ENCODE measurements at regions not wholly inside any gene's neighbourhood (a gene's known extent, or its start where the extent isn't known, plus 50 kb on each side); places are given as distances from the start of the nearest gene placed in this dataset.

DNA sequence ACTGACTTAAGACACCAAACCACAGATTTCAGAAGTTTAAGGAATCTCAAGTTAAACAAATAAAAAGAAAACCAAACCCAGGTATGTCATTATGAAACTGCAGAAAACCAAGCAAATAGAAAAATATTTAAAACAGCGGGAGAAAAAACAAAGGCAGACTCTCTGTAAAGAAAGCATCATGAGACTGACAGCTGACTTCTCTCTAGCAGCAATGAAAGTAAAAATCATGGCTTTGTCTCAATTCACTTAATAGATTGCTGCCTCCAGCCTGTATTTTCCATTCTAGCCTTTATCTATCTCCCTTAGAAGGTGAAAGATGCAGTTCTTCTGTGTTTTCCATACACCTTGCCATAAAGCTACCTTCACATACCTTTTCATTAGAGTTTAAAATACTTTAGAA, 131.1 kb upstream of the IPO5 start (continued):
- TF ChIP-seq, protein P1, sequence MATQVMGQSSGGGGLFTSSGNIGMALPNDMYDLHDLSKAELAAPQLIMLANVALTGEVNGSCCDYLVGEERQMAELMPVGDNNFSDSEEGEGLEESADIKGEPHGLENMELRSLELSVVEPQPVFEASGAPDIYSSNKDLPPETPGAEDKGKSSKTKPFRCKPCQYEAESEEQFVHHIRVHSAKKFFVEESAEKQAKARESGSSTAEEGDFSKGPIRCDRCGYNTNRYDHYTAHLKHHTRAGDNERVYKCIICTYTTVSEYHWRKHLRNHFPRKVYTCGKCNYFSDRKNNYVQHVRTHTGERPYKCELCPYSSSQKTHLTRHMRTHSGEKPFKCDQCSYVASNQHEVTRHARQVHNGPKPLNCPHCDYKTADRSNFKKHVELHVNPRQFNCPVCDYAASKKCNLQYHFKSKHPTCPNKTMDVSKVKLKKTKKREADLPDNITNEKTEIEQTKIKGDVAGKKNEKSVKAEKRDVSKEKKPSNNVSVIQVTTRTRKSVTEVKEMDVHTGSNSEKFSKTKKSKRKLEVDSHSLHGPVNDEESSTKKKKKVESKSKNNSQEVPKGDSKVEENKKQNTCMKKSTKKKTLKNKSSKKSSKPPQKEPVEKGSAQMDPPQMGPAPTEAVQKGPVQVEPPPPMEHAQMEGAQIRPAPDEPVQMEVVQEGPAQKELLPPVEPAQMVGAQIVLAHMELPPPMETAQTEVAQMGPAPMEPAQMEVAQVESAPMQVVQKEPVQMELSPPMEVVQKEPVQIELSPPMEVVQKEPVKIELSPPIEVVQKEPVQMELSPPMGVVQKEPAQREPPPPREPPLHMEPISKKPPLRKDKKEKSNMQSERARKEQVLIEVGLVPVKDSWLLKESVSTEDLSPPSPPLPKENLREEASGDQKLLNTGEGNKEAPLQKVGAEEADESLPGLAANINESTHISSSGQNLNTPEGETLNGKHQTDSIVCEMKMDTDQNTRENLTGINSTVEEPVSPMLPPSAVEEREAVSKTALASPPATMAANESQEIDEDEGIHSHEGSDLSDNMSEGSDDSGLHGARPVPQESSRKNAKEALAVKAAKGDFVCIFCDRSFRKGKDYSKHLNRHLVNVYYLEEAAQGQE (IDR thresholded peaks at IDR 0.05; ENCODE audit: unreplicated experiment), result no peak

DNA sequence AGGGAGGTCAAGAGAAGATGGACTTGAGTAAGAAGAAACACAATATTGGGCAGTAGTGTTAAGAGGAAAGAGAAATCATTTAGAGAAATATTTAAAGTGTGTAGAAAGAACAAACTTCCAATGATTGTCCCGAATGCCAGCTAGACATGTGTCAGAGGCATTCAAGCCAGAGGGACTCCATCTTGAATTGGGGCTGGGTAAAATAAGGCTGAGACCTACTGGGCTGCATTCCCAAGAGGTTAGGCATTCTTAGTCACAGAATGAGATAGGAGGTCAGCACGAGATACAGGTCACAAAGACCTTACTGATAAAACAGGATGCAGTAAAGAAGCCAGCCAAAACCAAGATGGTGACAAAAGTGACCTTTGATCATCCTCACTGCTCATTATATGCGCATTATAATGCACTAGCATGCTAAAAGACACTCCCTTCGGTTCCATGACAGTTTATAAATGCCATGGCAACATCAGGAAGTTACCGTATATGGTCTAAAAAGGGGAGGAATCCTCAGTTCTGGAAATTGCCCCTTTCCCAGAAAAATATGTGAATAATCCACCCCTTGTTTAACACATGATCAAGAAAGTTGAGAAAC, 127.0 kb upstream of the IPO5 start:
- Histone ChIP-seq H2AFZ (no peak overlapping the region), H3K9me2 (ENCODE audit: insufficient read depth) (peaks cover 9% of the 10 kb centered on the region; the same call in 1 of the 2 replicates), H3K79me2 (replicated peaks; ENCODE audit: insufficient read depth) (no peaks in the 10 kb centered on the region), H3K4me2 (no peak overlapping the region), H3K4me1 (ENCODE audit: insufficient read depth) (no peaks in the 10 kb centered on the region), H3K36me3 (ENCODE audit: insufficient read depth) (no peaks in the 10 kb centered on the region), H4K20me1 (replicated peaks; ENCODE audit: insufficient read depth) (no peaks in the 10 kb centered on the region), H3K27me3 (ENCODE audit: insufficient read depth) (no peaks in the 10 kb centered on the region), H3K27ac (ENCODE audit: low read depth) (no peak overlapping the region), H3K4me3 (no peak overlapping the region), H3F3A (replicated peaks; ENCODE audit: low read depth) (no peaks in the 10 kb centered on the region)
- H3K4me1 Mint-ChIP-seq, result no peaks in the 10 kb centered on the region
- DNase-seq (ENCODE audit: low spot score), result no peak
- no peak for ATAC-seq
- H3K9me3 Mint-ChIP-seq, result no peaks in the 10 kb centered on the region
- no peaks in the 10 kb centered on the region for H3K36me3 Mint-ChIP-seq (ENCODE audit: low read depth)
- no peak overlapping the region for H3K4me3 Mint-ChIP-seq
- H3K27ac Mint-ChIP-seq, result no peak overlapping the region
- H3K27me3 Mint-ChIP-seq (ENCODE audit: insufficient read depth, low read depth, poor library complexity), result no peaks in the 10 kb centered on the region
- TF ChIP-seq EZH2 (IDR thresholded peaks at IDR 0.05; ENCODE audit: low read depth, unreplicated experiment), result no peak
- no peak for TF ChIP-seq NANOG (IDR thresholded peaks at IDR 0.05; ENCODE audit: borderline replicate concordance)
- TF ChIP-seq STAT1 (IDR thresholded peaks at IDR 0.05; ENCODE audit: unreplicated experiment), result no peak
- TF ChIP-seq, protein P2, sequence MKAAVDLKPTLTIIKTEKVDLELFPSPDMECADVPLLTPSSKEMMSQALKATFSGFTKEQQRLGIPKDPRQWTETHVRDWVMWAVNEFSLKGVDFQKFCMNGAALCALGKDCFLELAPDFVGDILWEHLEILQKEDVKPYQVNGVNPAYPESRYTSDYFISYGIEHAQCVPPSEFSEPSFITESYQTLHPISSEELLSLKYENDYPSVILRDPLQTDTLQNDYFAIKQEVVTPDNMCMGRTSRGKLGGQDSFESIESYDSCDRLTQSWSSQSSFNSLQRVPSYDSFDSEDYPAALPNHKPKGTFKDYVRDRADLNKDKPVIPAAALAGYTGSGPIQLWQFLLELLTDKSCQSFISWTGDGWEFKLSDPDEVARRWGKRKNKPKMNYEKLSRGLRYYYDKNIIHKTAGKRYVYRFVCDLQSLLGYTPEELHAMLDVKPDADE (IDR thresholded peaks at IDR 0.05), result no peak
- no peak for TF ChIP-seq CREB1 (CRISPR knock-in tag; IDR thresholded peaks at IDR 0.05; ENCODE audit: low read depth)
- TF ChIP-seq, protein P3, sequence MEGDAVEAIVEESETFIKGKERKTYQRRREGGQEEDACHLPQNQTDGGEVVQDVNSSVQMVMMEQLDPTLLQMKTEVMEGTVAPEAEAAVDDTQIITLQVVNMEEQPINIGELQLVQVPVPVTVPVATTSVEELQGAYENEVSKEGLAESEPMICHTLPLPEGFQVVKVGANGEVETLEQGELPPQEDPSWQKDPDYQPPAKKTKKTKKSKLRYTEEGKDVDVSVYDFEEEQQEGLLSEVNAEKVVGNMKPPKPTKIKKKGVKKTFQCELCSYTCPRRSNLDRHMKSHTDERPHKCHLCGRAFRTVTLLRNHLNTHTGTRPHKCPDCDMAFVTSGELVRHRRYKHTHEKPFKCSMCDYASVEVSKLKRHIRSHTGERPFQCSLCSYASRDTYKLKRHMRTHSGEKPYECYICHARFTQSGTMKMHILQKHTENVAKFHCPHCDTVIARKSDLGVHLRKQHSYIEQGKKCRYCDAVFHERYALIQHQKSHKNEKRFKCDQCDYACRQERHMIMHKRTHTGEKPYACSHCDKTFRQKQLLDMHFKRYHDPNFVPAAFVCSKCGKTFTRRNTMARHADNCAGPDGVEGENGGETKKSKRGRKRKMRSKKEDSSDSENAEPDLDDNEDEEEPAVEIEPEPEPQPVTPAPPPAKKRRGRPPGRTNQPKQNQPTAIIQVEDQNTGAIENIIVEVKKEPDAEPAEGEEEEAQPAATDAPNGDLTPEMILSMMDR (conservative IDR thresholded peaks at IDR 0.05; ENCODE audit: low read depth in 2 of 2), result no peak
- no peak for TF ChIP-seq POLR2AphosphoS5 (IDR thresholded peaks at IDR 0.05; ENCODE audit: low read depth)
- TF ChIP-seq JUNB (IDR thresholded peaks at IDR 0.05; ENCODE audit: unreplicated experiment), result no peak
- TF ChIP-seq EZH2phosphoT487 (IDR thresholded peaks at IDR 0.05; ENCODE audit: unreplicated experiment), result no peak
- TF ChIP-seq, protein P4, sequence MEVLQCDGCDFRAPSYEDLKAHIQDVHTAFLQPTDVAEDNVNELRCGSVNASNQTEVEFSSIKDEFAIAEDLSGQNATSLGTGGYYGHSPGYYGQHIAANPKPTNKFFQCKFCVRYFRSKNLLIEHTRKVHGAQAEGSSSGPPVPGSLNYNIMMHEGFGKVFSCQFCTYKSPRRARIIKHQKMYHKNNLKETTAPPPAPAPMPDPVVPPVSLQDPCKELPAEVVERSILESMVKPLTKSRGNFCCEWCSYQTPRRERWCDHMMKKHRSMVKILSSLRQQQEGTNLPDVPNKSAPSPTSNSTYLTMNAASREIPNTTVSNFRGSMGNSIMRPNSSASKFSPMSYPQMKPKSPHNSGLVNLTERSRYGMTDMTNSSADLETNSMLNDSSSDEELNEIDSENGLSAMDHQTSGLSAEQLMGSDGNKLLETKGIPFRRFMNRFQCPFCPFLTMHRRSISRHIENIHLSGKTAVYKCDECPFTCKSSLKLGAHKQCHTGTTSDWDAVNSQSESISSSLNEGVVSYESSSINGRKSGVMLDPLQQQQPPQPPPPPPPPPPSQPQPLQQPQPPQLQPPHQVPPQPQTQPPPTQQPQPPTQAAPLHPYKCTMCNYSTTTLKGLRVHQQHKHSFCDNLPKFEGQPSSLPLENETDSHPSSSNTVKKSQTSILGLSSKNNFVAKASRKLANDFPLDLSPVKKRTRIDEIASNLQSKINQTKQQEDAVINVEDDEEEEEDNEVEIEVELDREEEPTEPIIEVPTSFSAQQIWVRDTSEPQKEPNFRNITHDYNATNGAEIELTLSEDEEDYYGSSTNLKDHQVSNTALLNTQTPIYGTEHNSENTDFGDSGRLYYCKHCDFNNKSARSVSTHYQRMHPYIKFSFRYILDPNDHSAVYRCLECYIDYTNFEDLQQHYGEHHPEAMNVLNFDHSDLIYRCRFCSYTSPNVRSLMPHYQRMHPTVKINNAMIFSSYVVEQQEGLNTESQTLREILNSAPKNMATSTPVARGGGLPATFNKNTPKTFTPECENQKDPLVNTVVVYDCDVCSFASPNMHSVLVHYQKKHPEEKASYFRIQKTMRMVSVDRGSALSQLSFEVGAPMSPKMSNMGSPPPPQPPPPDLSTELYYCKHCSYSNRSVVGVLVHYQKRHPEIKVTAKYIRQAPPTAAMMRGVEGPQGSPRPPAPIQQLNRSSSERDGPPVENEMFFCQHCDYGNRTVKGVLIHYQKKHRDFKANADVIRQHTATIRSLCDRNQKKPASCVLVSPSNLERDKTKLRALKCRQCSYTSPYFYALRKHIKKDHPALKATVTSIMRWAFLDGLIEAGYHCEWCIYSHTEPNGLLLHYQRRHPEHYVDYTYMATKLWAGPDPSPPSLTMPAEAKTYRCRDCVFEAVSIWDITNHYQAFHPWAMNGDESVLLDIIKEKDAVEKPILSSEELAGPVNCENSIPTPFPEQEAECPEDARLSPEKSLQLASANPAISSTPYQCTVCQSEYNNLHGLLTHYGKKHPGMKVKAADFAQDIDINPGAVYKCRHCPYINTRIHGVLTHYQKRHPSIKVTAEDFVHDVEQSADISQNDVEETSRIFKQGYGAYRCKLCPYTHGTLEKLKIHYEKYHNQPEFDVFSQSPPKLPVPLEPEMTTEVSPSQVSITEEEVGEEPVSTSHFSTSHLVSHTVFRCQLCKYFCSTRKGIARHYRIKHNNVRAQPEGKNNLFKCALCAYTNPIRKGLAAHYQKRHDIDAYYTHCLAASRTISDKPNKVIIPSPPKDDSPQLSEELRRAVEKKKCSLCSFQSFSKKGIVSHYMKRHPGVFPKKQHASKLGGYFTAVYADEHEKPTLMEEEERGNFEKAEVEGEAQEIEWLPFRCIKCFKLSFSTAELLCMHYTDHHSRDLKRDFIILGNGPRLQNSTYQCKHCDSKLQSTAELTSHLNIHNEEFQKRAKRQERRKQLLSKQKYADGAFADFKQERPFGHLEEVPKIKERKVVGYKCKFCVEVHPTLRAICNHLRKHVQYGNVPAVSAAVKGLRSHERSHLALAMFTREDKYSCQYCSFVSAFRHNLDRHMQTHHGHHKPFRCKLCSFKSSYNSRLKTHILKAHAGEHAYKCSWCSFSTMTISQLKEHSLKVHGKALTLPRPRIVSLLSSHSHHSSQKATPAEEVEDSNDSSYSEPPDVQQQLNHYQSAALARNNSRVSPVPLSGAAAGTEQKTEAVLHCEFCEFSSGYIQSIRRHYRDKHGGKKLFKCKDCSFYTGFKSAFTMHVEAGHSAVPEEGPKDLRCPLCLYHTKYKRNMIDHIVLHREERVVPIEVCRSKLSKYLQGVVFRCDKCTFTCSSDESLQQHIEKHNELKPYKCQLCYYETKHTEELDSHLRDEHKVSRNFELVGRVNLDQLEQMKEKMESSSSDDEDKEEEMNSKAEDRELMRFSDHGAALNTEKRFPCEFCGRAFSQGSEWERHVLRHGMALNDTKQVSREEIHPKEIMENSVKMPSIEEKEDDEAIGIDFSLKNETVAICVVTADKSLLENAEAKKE (CRISPR knock-in tag; IDR thresholded peaks at IDR 0.05), result no peak
- no peak for TF ChIP-seq ZNF114 (CRISPR knock-in tag; IDR thresholded peaks at IDR 0.05)
